Activated naive CD4-positive, alpha-beta T cell treated with anti-CD3 and anti-CD28 coated beads, Interleukin-2, amount 10 ng/mL, durations not matched to agents 7 days and 5 days (primary cell): ENCODE measurements at regions not wholly inside any gene's neighbourhood (a gene's known extent, or its start where the extent isn't known, plus 50 kb on each side); places are given as distances from the start of the nearest gene placed in this dataset.

ENCODE experiments used
- CTCF ChIA-PET: fragments of 350-600 bp; sonication (Branson Sonifier 250); formaldehyde crosslinking; loops from one replicate; lab custom pipeline; 2021; ENCODE audit warnings: antibody characterized with exemption; lab: Charles Lee
- DNase-seq: peaks from one replicate; pipeline ENCODE4 v3.0.0-alpha.2; 2020
- H3K27ac Mint-ChIP-seq: one replicate; pipeline ENCODE4 v1.8.0; 2021; ENCODE audit warnings: mild to moderate bottlenecking, moderate library complexity, mixed read lengths
- H3K27me3 Mint-ChIP-seq: one replicate; pipeline ENCODE4 v1.8.0; 2021; ENCODE audit warnings: mild to moderate bottlenecking, mixed read lengths
- H3K36me3 Mint-ChIP-seq: one replicate; pipeline ENCODE4 v1.8.0; 2021; ENCODE audit warnings: mixed read lengths
- H3K4me1 Mint-ChIP-seq: one replicate; pipeline ENCODE4 v1.8.0; 2021; ENCODE audit warnings: mixed read lengths
- H3K4me3 Mint-ChIP-seq: one replicate; pipeline ENCODE4 v1.8.0; 2021; ENCODE audit warnings: mild to moderate bottlenecking, moderate library complexity, mixed read lengths
- H3K9me3 Mint-ChIP-seq: one replicate; pipeline ENCODE4 v1.8.0; 2021; ENCODE audit warnings: mixed read lengths

GRCh38 chr1:94595658-94596057 lies 54.1 kb upstream of the F3 start:
- CTCF ChIA-PET = interaction anchor here (1.0 kb wide), 1 partner anchor 210 kb away, joined by 3 read pairs; no protein-coding TSS in a partner anchor
- H3K4me3 Mint-ChIP-seq = no peak overlapping the region
- no peak for DNase-seq
- H3K4me1 Mint-ChIP-seq = no peaks in the 10 kb centered on the region
- no peaks in the 10 kb centered on the region for H3K9me3 Mint-ChIP-seq
- H3K27me3 Mint-ChIP-seq = peaks cover 35% of the 10 kb centered on the region
- H3K36me3 Mint-ChIP-seq = no peaks in the 10 kb centered on the region
- H3K27ac Mint-ChIP-seq = no peak overlapping the region

GRCh38 chr1:94593611-94594010 lies 52.1 kb upstream of the F3 start:
- Mint-ChIP-seq H3K27ac (no peak overlapping the region), H3K36me3 (no peaks in the 10 kb centered on the region), H3K9me3 (no peaks in the 10 kb centered on the region), H3K27me3 (peaks cover 22% of the 10 kb centered on the region), H3K4me3 (no peak overlapping the region), H3K4me1 (no peaks in the 10 kb centered on the region)
- no peak for DNase-seq
- CTCF ChIA-PET = no interaction called here

- Mint-ChIP-seq H3K36me3 (no peaks in the 10 kb centered on the region), H3K27ac (no peak overlapping the region), H3K4me1 (no peaks in the 10 kb centered on the region), H3K9me3 (no peaks in the 10 kb centered on the region), H3K27me3 (peaks cover 21% of the 10 kb centered on the region), H3K4me3 (no peak overlapping the region)
- CTCF ChIA-PET = no interaction called here
- DNase-seq = no peak
These were observed 51.0 kb upstream of the F3 start for GRCh38 chr1:94592571-94592920.

- DNase-seq = no peak
- Mint-ChIP-seq H3K27me3 (peaks cover 21% of the 10 kb centered on the region), H3K36me3 (no peaks in the 10 kb centered on the region), H3K9me3 (no peaks in the 10 kb centered on the region), H3K4me1 (no peaks in the 10 kb centered on the region), H3K27ac (no peak overlapping the region), H3K4me3 (no peak overlapping the region)
- CTCF ChIA-PET = no interaction called here
These were observed 50.4 kb upstream of the F3 start for GRCh38 chr1:94591823-94592570.
